Activated CD4-positive, alpha-beta T cell treated with anti-CD3 and anti-CD28 coated beads, Interleukin-2, Interleukin-4, amounts not matched to agents 100 ng/mL and 50 ng/mL, durations not matched to agents 16 hours and 8 hours (primary cell): ENCODE measurements at regions not wholly inside any gene's neighbourhood (a gene's known extent, or its start where the extent isn't known, plus 50 kb on each side); places are given as distances from the start of the nearest gene placed in this dataset.

Experiments used
- DNase-seq: peaks from one replicate; pipeline ENCODE4 v3.0.0-alpha.2; 2020; ENCODE audit warnings: low spot score

DNA sequence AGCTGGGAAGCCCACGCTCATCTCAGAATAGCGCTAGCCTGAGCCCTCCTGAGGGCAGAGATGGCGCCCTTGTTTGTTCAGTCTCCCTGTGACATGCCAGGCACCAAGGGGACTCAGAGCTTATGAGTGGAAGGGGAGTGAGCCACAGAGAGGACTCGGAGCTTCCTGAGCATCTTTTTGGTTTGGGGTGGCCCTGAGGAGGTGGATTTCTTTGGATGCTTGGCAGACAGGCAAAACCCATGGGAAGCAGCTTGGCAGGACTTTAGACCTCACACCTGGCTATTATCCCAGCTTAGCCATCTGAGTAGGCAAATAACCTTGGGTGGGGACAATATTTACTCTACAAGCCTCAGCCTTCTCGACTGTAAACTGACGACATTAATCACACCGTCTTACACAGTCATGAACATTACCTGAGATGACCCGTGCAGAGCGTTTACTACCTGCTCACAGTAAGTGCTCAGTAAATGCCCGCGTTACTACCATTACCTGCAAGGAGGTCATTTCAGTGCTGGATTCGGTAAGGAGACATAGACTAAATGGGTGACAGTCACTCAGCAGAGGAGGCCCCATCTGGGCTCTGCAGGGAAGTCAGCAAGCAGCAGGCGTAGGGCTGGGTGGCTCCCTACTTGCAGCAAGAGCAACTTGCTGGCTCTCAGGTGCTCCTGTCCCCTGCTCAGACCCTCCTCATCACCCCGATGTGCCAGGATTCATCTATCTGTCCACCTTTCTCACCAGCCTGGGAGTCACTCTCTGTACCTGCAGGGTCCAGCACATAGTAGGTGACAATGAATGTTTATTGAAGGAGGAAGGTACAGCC, 54.9 kb downstream of the KLHDC7A start:
- DNase-seq, result no peak

DNA sequence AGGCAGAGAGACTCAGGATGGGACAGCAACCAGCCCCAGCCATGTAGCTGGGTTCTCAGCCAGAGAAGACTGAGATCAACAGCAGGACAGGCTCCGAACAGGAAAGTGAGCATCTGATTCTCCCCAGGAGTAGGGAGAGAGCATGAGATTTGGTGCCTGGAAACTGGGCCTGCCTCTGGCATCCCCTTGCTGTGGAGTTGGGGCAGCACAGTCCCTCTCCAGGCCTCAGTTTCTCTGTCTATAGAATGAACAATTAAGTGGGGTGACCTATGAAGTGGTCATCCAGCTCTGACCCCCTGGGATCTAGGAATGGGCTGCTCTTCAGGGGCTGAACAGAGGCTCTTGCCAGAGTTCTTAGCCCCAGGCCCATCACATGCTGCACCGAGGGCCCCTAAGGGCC, 55.6 kb downstream of the KLHDC7A start:
- DNase-seq, result no peak

DNA sequence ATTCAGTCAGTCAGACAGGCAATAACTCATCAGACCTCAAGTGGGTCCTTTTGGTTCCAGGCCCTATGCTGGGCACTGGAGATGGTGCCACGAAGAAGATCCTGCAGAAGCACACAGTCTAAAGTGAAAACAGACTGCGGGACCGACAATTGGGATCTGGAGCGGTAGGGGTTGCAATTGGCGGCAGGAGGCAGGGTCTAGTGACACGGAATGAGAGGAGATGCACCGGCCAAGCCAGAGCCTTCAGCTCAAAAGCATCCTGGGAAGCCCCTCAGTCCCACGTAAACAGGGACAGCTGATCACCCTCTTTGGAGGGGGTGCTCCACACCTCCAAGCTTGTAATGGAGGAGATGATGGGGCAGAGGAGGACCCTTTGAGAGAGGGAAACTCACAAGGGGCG, 56.2 kb downstream of the KLHDC7A start:
- no peak for DNase-seq

DNA sequence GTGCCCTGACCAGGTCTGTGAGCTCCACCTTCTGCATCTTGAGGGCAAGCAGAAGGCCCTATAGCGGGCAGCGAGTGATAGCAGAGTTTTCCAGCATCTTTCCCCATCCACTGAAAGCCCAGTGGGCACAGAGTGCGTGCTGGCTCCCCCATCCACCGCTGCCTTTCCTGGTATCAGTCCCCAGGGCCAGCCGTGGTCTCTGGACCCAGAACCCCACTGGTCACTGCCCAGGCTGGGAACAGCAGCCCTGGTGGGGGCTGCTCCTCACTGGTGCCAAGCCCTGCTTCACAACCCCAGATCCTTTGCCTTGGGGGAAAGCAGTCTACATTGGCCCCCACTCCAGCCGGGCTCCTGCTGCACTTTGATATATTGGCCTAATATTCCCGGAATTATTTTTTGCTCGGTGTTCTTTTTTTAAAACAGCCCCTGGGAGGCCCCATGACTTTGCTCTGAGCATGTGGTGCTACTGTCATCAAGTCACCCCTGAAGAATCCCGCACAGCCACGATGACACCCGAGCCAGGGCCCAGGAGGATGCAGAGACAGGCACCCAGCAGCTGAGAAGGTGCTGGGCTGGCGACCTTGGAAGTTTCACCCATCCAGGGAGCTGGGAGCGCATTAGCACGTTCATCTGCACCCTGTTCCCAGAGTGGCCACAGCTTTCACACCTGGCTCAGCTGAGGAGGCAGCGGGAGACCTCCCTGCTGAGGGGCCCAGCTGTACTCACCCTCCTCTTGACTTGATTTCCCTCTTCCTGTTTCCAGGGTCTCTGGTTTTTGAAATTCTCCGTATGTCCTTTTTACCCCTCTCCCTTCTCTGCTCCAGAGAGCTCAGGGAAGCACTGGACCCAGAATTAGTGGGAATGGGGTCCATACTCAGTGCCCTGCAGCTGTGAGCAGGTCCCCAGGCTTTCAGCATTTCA, 56.9 kb downstream of the KLHDC7A start:
- DNase-seq, result no peak

DNA sequence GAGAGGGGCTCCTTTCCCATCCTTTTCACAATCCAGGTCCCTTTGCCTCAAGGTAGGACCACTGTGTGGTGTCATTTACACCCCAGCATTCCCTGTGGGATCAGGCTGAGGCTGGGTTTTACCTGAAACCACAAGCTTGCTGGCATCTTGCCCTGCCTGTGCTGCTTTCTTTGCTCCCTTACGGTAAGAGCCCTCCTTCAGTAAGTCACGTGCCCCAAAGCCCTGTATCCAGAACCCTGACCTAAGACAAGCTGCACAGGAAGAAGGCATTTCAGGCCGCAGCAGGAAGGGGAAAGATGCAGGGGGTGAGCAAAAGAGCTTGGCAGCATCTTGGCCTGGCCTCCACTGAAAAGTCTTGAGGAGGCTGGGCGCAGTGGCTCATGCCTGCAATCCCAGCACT, 58.4 kb downstream of the KLHDC7A start:
- DNase-seq, result no peak

DNA sequence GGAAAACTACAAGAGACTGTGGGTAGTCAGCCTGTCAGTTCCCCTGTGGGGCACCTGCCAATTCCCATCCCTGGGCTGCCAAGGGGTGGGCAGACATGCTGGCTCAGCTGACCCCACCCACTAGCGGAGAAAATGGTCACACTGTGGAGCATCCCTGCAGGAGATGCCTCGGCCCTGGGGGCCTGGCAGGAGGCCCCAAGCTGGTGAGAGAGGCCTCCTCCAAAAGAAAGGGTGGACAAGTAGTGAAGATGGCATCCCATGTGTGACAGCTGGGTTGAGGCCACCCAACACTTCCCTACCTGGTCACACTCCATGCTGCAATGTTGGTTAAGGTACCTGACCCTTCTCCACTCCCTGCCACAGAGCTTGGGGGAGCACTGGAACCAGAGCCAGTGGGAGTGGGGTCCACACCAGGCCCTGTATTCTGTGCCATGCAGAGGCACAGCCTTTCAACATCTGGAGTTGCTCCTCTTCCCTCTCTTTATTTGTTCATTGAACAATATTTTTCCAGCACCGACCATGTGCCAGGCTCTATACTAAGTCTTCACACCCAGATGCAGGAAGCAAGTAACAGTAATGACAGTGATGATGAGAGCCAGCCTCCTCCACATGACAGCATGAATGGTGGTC, 59.5 kb downstream of the KLHDC7A start:
- DNase-seq, result no peak

DNA sequence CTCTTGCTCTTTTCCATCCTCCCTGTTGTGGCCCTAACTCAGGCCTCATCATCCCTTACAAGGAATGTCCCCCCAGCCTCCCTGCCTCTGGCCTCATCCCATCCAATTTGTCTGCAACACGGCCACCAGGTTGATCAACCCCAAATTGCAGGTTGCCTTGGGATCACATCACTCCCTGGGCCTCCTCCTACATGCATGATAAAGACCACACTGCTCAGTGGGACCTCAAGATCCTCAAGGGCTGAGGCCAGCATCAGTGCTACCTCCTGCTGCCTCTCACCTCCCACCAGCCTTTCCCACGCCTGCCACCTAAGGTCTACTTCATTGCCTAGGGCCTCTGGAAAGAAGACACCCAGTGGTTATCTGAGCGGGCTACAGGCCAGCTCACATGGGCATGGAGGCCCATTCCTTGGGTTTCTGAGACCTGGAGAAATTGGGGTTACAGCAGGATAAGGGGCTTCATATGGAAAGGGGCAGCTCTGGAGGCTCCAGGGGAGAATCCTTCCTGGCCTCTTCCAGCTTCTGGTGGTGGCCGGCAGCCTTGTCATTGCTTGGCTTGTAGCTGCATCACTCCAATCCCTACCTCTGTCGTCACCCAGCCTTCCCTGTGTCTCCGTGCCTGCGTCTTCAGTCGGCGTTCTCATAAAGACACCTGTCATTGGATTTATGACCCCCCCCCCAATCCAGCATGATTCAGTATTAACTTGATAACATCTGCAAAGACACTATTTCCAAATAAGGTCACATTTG, 60.5 kb downstream of the KLHDC7A start:
- DNase-seq, result no peak

DNA sequence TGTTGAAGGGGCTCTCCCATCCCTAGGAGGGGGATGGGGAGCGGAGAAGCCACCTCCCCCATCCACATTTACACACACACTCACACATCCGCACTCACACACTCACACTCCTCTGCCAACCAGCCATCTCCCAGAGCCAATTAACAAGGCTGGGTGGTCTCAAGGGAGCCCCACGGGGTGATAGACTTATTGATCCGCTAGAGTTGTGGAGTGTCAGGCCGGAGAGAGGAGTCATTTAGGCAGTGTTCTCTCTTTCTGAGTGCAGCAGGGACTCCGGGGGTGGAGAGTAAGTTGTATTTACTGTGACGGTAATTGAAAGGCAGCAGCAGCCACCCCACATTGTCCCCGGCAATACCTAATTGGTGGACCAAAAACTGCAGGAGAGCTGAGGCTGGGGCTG, 61.6 kb downstream of the KLHDC7A start:
- no peak for DNase-seq

DNA sequence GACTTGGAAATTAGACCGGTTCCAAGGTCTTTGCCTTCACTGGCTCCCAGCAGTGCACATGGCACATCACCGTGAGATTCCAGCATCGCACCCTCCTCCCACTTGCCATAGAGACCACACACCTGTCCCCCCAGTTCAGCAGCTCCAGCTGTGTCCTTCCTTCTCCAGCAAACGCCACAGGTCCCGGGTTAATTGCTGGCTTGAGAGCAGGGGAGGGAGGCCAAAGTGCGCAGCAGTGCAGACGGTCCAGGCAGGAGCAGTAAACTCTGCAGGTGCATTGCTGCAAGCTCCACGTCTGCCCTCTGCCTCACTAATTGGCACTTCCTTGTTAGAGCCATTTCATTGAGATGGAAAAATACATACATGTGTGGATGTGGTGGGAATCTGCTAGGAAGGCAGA, 65.3 kb downstream of the KLHDC7A start:
- no peak for DNase-seq

DNA sequence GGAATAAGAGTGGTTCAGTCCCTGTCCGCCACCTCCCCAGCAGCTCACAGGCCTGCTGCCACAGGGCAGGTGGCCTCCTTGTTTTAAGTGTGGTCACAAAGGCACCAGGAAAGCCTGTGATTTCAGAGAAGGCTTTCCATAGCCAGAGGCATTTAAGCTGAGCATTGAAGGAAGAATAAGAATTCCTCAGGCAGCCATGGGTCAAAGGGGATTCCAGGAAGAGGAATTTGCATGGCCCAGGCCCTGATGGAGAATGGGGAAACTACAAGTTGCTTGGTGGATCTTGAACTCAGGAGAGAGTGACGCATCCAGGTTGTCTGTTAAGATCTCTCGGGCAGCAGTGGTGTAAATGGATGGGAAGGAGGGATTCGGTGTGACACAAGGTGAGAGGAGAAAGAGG, 66.7 kb downstream of the KLHDC7A start:
- no peak for DNase-seq

DNA sequence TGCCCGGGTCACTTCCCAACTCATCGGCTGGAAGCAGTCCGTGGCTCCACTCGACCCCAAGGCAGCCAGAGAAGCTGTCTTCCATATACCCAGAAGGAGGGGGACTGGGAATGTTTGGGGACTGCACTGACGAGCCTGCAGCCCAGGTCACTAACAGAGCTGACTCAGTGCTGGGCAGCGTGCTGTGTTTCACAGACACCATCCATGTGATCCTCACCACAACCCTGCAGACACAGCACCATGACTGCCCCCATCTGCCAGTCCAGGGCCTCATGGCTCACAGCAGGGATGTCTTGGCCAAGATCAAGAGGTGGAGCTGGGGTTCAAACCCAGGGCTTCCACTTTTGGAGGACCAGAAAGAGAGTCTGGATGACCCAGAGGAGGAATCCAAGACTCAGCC, 67.9 kb downstream of the KLHDC7A start:
- DNase-seq, result no peak

DNA sequence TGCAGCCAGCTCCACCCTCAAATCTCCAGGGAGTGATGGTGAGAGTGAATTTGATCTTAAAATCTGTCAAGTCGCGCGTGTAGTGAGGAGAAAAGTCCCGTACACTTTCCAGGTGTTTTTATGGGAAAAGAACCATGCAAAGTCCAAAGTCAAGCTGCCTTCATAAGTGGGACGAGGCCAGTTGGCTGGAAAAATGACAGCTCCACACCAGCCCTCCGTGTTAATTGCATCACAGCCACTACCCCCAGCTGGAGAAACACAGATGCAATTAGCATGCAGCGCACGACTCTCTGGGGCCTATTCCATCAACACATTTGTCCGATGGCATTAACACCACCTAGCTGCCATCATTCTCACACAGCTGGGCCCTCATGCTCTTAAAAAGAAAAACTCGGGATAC, 68.4 kb downstream of the KLHDC7A start:
- DNase-seq, result no peak

DNA sequence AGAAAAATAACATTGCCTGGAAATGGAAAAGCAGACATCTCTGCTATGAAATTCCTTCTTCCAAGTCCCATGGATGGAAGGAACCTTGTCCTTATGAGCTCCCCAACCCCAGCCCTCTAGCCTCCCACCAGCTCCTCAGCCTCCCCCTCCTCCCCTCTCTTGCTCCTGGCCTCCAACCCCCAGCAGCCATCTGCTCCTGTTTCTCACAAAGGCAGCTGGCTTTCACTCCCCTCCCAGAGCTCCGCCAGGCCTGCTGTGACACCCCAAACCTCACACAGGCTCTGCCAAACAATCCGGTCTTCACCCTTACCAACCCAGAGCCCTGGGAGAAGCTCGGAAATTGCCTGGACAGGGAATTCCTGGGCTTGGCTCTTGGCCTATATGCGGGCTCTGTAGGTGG, 69.2 kb downstream of the KLHDC7A start:
- no peak for DNase-seq

DNA sequence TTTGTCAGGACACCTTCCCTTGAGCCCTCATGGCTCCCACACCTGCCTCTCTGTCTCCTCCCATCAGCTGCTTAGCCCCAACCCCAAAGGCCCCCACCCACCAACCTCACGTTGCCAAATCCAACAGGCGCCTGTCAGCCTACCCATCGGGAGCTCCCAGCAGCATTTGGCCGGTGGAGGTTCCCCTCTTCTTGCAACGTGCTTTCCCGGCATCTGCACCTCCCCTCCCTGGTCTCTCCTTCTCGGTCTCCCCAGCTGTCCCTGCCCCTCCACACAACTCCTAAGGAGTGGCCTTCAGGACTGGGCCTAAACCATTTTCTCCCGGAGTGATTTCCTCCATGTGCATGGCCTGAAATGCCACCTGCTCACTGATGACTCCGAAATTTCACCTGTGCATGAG, 71.9 kb downstream of the KLHDC7A start:
- DNase-seq, result no peak

DNA sequence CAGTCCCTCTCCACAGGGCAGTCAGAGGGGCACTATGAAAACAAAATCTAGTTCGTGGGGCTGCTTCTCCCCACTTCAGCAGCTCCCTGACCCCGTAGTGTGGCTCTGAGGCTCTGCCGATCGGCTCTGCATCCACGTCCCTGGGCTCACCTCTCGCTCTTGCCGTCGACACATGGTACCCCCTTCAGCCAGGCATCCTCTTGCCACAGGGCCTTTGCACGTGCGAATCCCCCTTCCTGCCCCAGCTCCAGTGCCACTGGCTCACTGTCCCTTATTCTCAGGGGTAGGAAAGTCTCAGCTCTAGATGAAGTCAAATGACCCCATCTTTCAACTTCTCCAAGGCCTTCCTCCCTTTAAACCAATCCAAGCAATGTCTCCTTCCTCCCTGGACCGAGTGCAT, 72.7 kb downstream of the KLHDC7A start:
- DNase-seq, result no peak

DNA sequence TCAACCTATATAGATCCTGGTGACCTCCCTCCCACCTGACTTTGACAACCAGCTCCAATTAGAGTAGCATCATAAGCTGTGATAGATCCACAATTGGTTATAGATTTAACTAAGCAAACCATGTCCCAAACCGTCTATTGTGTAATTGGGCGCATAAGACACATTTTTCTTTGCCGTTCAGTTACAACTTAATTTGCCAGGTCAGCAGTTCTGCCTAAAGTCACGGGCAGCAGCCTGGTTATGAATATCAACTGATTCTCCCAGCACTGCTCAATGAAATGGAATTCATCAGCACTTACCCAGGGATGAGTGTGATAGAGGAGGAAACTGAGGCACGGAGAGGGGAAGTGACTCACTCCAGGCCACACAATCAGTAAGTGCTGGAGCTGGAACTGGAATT, 73.4 kb downstream of the KLHDC7A start:
- DNase-seq, result no peak

DNA sequence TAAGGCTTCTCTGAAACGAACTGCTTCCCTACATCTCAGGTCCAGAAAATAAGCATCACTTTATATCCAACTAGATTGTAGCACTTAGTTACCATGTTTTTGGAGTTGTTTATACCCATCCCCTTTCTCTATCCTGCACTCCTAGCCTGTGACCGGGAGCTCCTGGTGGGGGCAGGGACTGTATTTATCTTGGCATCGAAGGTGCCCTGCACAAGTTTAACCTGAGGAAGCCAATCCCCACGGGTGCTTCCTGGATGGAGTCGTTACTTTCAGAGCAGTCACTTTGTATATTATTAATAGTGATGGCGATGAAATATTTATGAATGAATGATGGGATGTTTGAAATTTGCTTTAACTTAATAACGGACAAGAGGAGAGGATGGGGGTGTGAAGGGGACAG, 73.9 kb downstream of the KLHDC7A start:
- no peak for DNase-seq

DNA sequence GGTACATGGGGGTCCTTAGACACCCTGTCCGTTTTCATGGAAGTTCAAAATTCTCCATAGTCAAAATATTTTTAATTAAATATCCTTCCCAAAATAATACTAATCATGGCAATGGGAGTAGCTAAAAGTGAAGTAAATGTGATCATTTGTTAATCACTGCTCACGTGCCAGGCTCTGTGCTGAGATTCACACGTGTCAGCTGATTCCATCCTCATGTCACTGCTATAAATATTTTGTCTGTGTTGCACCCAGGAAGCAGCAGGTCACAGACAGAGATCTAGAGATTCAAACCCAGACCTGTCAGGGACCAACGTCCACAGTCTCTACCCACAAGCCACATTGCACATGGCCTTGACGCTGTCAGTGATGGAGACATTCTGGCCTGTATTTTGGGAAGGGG, 74.3 kb downstream of the KLHDC7A start:
- DNase-seq, result no peak

DNA sequence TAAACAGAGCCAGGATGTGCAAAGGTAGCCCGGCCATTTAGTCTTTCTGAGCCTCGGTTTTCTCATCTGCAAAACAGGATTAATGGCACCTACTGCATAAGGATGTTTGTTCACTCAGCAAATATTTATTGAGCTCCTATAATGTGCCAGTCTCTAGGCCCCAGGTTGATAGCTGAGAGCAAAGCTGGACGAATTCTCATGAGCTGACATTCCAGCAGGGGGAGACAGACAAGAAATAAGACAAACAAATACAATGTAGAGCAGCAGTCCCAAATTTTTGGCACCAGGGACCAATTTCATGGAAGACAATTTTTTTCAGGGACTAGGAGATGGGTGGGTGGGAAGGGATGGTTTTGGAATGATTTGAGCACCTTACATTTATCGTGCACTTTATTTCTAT, 74.3 kb upstream of the PAX7 start:
- no peak for DNase-seq

DNA sequence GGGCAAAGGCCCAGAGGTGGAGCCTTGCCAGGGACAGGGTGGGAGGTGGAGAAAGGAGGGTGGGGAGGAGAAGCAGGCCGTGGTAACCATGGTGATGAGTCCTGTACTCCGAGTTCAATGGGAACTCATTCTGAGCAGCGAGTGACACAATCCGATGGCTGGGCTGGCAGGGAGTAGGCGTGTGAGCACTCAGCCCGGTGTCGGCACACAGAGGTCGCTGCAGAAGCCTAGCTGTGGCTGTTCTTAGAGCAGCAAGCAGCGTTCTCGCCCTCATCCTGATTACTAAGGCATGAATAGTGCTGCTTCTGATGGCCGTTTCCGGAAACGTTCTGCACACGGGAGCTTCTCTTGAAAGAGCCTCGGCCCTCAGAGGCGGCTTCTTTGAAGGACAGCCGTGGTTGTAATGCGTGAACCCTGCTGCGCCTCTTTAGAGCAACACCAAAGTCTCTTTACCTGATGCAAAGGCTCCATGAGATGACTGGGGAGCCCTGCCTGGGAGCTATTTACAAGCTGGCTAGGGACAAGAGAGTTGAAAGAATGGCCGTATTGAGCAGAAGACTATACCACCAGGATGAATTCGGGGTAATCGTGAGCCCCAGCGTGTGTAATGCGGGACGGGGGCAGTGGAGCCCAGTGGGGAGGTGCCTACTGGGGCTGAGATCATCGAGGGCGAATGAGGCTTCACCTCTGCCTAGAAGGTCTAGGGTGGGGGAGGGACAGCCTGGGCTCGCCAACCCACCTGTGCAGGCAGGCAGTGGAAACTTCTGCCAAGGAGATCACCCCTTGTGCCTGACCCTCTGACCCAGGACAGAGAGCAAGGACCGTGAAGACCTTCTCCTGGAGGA, 72.8 kb upstream of the PAX7 start:
- DNase-seq, result no peak

DNA sequence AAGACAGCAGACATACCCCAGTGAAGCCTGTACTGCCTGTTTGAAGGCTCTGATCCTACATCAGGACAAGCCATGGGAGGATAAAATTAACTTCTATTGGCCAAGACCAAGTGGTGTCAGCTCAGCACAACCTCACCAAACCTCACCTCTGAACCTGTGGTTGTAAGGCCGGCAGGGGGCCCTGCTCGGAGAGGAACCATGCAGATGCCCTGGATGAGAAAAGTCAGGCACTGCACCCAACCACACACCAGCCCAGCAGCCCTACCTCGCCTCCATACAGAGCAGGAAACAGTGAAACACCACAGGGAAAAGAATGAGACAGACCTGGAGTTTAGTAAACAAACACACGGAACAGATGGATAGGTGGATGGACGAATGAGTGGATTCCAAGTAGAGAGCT, 70.0 kb upstream of the PAX7 start:
- DNase-seq, result no peak
